ENCODE measurements at regions not wholly inside any gene's neighbourhood (a gene's known extent, or its start where the extent isn't known, plus 50 kb on each side); places are given as distances from the start of the nearest gene placed in this dataset.

- TF ChIP-seq POLR2A (IDR thresholded peaks at IDR 0.05; ENCODE audit: low read depth, low read length) (no peak), SPI1 (IDR thresholded peaks at IDR 0.05; ENCODE audit: low read depth, low read length) (no peak), POU2F2 (IDR thresholded peaks at IDR 0.05; ENCODE audit: low read depth, low read length) (no peak), TAF1 (IDR thresholded peaks at IDR 0.05; ENCODE audit: low read depth, low read length) (no peak), POLR2AphosphoS5 (IDR thresholded peaks at IDR 0.05; ENCODE audit: low read depth, low read length) (no peak), PAX5 (IDR thresholded peaks at IDR 0.05; ENCODE audit: insufficient read depth, low read length, severe bottlenecking) (no peak)
Observed at GRCh38 chr5:74122979-74123590, 497.1 kb downstream of the ARHGEF28 start.

All from GM12891 (cell line).